GM18519 (cell line): ENCODE measurements at regions not wholly inside any gene's neighbourhood (a gene's known extent, or its start where the extent isn't known, plus 50 kb on each side); places are given as distances from the start of the nearest gene placed in this dataset.
"Not testable (repeated sequence)": the region's sequence is repeated elsewhere in the genome, so short reads cannot be mapped to it uniquely, and the experiment has no call there.

Experiments used
- ATAC-seq: cut with Tn5 transposase; IDR thresholded peaks from one replicate; pipeline ENCODE4 v1.9.1; 2021; ENCODE audit warnings: mild to moderate bottlenecking, moderate library complexity; ENCODE audit not compliant: unreplicated experiment, low FRiP score

DNA sequence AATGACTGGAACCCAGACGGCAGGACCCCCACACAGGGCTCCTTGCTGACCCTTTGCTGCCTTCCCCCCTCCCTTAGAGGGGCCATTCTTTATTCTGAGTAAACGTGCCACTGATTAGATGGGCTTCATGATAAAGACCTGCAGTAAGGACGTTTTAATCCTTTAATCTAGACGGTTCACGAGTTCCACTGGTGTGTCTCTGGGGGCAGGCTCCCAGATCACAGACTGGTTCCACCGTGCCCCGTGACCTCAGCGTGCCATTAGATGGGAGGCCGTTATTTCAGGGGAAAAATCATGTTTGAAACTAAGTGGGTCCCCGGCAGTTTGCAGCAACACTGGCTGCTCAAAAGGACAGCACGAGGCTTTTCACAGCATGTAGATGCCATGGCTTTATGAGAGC is 246.9 kb upstream of the PLGLB2 start:
- not testable (repeated sequence) for ATAC-seq

DNA sequence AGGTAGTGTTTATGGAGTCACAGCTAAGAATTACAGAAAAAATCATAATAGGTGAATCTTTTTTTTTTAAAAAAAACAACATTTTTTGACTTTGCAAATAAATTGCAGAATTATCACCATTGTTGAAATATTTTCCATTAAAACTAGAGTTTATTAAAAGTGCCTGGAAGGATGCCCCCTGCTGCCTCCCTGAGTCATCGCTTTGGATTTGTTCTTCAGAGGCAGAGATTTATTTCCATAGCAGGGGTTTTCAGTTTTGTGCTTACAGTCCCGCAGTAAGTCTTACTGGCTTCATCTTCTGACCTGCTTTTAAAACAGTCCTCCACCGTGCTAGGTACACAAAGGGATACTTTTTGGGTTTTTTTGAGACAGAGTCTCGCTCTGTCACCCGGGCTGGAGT is 244.9 kb upstream of the PLGLB2 start:
- not testable (repeated sequence) for ATAC-seq

DNA sequence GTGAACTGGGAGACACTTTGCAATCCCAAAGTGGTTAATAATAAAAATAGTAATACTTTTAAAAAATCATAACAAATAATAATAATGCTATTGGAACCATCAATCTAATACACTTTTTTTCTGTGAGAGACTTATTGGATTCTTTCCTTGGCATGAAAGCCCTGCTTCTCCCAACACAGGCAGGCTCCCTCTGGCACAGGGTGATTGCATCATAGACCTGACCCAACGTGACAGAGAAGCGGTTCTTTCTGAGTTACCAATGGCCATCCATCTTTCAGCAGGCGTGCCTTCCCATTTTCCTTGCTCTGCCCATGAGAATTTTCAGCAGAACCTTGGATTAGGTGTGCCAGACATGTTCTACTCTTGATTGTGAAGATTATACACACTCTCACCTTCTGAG is 242.6 kb upstream of the PLGLB2 start:
- not testable (repeated sequence) for ATAC-seq

DNA sequence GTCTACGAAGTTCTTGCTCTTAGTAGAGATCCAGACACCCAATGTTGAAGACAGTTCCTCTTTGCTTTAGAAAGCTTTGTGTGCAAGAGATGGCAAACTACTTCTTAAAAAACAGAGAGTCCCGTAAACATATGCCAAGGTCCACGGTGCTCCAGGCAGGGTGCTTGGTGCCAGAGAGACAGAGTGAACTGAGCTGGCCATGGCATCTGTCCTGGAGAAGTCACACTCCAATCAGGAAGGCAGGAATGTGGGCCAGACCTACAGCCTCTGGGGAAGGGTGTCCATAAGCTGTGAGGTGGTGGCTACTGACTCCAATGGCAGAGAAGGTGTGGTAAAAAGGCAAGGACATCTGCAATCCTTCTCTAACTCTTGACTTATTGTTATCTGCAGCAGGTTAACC is 242.0 kb upstream of the PLGLB2 start:
- ATAC-seq, result not testable (repeated sequence)

DNA sequence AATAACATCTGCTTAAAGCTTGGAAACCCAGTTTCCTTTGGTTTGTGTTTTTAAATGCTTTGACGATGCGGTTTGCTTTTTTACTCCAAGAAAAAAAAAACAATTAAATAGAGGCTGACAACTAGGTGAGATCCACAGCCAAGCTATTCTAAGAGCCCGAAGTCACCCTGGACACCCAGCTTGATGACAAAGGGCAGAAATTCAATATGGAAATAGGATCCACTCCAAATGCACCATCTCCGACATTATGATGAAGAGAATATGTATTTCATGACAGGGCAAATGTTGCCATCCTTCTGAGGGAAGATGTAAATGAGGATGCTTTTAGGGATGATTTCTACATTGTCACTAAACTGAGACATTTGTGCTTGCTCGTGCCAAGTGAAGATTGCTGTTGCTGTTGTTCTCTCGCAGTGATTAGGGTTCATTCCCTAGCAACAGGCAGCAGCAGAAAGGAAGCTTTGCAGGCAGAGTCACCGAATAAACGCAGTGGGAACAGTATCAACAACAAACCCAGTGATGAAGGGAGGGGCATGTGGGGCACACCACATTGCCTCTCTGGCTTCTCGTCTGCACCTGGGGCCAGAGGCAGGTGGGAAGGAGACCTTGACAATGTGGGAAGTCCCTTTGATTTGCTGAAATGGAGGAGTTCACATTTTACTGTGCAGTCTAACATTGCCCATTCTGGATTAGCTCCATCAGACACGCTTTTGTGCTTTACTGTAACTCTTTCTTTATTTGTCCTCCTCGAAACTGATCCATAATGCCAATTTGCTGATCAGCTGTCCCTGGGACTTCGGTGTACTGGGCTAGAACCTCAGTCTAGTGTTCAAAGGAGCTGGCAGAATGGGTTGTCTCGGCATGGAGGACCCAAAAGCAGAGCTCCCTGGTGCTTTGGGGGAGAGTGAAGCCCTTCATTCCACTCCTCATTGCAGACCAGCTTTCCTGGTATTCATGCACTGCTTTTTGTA is 240.2 kb upstream of the PLGLB2 start:
- not testable (repeated sequence) for ATAC-seq

DNA sequence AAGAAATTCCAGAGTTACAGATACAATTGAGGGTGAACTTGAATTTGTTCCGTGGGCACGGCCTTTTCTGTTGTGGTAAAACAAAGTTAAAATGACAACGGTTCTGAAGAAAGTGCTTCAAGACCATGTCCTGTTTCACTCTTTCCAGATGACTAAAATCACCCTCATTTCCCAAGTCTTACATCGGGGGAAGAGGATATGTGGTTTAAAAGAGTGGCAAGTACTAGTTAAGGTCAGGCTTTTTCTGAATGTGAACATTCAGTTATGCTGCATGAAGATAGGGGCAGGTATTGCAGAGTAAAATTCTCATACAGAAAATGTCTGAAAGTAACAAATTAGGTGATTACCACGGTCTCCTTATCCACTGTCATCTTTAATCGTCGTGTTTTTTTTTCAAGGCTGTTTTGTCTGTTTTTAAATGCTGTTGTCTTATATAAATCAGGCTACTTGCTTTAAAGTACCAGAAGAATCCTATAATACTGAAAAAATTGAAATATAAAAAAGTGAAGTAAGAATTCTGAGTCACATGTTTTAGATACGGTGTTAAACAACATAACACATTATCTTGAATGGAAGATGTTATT is 236.6 kb upstream of the PLGLB2 start:
- ATAC-seq, result not testable (repeated sequence)

DNA sequence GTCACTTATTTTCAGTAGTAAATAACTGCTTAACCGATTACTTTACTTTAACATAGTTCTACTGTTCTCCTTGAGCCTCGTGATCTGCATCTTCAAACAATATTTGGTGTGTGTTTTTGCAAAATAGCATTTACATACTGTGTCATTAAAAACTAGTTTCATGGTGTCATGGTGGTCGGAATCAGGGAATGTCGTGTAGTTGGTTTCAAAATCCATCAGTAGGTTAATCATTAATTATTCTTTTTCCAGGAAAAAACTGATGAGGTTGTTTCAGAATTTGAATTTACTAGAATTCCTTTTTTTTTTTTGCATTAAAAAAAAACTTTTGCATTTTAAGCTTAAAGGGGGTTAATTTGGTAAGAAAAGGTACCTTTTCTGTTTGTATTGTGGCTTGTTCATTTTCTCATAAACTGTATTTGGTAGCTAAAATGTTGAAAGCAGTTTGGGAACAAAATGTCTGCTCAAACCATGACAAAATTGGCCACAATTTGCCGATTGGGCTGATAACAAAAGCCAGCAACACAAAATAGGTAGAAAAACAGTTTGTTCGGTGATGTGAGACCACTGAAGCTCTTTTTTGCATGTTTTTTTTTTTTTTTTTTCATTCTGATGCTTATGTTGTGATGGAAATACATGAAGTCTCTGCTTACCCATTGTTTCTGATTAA is 234.9 kb upstream of the PLGLB2 start:
- not testable (repeated sequence) for ATAC-seq

DNA sequence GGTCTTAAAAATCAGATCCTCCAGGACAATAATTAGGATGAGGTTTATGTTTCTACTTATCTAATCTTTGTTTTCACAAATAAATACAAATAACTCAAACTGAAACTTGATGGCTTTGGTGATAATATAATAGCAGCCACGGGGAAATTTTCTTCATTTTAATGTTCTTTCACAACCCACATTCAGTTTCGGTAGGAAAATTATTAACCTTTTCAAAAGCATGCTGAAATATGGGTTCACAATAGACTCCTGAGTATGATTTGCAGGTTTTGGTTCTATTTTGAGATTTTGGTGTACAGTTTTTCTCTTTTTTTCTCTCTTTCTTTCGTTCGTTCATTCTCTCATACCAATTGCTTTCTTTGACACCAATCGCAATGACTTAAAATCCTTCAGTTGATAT is 233.9 kb upstream of the PLGLB2 start:
- not testable (repeated sequence) for ATAC-seq

DNA sequence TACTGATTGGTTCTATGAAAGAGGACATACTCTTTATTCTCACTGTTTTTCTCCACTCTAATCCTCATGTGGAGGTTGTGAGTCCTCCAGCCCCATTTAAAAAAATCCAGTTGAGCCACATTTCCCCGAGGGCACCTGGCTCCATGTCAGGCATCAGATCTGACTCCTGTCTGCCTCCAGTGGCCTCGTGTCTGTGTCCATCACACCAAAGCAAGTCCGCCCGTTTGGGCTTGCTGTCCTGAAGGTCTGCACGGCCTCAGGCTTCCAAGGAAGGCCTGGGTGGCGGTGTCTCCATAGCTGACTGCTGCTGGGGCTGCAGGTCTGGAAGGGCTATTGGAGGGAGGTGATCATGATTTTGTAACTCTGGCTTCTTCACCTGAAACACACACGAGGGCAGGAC is 233.4 kb upstream of the PLGLB2 start:
- not testable (repeated sequence) for ATAC-seq

DNA sequence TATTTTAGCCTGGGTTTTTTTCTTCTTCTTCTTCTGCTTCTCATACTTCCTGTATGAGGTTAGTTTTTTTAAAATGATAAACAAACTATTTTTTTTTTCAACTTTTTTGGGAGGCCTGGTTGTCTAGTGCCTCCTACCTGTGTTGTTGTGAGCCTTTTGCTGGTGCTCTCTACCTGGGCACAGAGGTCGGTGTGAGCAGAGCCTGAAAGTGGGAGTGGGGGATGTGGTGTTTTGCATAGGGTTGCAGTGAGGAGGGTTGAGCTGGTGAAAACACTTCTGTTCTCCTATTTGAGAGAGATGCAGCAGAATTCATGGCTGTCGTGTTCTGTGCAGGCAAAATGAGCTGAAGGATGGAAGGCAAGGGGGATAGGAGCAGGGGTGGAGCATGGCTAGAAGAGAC is 232.7 kb upstream of the PLGLB2 start:
- not testable (repeated sequence) for ATAC-seq

DNA sequence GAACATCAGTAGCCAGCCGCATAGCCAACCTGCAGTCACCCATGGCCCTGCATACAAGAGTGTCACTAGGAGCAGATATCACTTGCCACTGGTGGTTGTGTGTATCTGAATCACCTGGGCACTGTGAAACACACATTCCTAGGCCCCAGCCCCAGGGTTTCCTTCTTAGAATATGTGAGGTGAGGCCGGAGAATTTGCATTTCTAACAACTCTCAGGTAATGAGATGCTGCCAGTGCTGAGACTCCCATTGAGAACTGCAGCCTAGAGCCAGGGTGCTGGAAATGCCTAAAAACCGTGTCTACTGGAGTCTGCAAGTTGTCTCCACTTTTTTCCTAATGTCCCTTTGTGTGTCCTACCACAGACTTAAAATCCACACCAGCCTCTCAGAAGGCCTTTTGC is 232.0 kb upstream of the PLGLB2 start:
- ATAC-seq, result not testable (repeated sequence)

DNA sequence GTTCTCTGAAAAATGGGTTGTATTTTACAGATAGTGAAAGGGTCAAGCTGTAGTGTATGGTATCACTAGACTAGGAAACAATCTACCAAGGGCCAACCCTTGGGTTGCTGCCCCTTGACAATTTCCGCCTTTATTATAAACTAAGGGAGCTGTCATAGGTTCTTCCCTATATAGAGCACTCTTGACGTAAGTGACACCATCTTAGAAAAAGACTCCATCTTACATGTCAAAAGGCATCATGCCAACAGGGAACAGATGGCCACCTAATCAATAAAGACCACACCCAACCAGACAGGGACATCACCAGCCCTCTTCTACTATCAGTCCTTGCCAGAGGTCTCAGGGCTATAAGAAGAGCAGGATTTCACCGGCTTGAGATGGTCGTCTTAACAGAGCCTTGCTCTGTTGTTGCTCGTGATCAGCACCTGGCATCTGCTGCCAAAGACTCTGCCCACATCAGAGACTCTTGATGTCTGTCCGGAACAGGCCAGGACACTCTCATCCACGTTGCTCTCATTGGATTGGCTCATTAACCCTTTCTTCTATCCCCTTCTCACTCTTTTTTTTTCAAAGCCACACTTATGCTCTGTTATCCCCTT is 231.4 kb upstream of the PLGLB2 start:
- ATAC-seq, result not testable (repeated sequence)

DNA sequence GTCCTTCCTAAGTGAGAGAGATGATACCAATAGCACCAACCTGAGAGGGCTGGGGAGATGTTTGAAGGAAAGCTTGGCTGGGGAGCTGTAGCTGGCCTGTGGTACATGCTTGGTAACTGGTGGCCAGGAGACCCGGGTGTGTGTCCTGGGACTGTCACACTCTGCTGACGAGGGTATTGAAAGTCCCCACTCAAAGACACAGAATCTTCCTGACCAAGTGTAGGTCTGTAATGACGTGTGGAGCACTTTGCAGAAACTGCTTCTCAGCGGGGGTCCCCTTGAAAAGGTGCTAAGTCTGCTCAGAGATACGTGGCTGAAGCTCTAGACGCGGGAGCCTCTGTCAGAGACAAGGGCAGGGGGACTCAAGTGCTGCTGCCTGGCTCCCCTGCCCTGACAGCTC is 230.4 kb upstream of the PLGLB2 start:
- ATAC-seq, result not testable (repeated sequence)

DNA sequence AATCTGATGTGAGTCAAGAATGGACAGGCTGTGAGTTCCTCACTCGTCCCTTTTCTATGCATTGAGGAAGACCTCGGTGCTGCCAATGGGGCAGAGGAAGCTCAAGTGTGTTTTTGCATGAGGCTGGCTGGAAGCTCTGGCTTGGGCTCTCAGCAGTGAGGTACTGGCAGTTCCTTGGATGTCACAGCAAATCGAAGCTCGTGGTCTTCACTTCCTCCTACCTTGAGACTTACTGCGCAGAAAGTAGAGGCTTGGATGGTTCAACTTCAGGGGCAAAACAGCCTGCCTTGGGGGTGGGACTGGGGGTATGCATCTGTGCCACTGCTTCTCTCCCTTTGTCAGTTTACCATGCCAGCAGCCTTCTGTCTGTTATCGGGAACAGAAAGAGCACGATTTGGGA is 229.8 kb upstream of the PLGLB2 start:
- not testable (repeated sequence) for ATAC-seq

DNA sequence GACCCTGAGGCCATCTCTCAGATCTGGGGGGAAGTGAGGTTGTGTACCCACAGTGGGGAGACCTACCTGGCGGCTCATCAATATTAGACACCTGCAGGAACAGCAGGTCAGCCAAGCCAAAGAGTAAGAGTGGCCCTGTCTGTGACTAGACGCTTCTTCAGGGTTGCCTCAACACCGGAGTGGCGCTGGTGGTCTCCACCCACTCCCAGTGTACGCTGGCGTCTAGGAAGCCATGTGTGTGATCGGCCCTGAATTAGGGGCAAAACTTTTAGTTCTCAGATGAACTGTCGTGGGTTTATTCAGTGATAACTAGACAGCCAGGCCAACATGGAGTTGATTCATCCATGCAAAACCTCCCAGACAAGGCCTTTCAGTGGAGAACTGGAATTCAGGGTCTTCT is 229.3 kb upstream of the PLGLB2 start:
- not testable (repeated sequence) for ATAC-seq

DNA sequence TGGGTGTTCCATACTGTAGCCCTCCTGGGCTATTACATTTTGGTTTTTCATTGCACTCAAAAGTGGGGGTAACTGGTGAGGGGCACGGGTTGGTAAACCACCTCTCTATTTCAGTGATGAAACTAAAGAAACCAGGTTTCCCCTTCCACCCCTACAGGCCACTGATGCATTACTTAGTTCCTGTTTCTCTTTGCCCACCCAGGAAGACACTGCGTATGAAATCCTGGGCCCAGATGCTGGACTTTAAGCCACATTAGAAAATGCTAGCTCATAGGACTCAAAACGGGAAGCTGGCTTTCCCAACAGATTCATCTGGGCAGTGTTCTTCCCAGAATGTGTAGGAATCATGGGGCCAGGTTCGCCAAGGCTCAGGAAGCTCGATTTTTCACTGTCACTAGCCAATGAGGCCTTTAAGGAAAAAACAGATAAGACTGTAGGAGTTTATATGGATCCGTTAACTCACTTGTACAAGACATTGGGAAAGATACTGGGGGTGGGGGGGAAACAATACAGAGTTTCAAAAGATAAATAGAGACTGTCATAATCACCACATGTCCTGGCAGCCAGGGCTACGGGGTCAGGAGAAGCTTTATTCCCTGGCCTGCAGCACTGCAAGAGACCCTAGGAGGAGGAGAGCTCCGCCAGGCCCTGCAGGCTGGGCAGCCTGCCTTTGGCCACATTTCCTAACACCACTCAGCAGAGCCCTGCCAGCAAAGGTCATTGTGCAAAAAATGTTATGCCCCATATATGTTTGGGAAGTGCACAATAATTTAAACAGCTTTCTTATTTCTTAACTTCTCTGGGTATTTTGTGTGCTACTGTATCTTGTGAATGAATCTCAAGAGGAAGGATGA is 228.5 kb upstream of the PLGLB2 start:
- ATAC-seq, result not testable (repeated sequence)

DNA sequence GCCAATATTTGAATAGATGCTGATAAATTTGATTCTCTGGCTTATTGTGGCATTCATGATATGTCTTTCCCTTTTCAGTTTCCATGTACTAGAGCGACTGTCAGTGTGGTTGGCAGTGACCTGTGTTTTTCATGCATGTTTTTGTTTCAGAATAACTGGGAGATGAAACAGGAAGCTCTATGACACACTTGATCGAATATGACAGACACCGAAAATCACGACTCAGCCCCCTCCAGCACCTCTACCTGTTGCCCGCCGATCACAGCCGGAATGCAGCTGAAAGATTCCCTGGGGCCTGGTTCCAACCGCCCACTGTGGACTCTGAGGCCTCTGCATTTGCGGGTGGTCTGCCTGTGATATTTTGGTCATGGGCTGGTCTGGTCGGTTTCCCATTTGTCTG is 226.8 kb upstream of the PLGLB2 start:
- ATAC-seq, result not testable (repeated sequence)

DNA sequence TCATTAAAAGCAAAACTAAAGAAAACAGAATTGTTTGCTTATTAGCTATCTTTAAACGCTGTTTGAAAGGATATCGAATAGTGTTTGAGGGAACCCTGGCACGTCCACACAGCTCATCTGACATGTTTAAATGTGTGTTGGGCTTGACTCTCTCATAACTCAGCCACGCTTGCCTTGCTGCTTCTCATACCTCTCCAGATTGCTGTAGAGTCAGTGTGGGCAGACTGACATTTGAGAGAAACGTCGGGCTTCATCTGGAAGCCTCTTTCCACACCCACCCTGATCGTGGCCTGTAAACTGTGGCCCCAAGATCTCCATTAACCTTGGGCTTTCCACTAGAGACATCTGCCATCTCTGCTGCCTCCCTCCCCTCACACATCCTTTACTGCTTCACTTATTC is 226.4 kb upstream of the PLGLB2 start:
- ATAC-seq, result not testable (repeated sequence)

DNA sequence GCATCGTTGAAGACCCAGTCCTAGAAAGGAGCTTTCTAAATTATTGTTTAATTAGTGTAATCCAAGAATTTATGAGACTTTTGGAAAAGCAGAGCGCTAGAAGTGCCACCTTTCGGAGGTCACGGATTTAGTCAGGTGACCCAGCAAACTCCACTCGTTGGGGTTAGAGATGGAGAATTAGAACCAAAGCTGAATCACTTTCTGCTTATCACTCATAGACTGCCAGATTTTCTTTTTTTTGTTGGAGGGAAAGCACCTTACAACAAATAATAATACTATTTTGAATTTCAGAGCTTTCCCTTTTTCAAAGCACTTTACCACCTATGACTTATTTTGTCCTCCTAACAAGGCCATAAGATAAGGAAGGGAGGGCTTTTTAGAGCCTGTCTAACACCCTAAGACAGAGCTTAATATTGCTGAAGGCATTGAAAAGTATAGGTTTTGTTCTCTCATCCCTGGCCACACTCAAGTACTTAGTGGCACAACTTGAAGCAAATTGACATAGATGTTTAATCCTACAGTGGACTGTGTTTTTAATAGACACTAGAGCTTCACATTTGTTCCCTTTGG is 223.2 kb upstream of the PLGLB2 start:
- not testable (repeated sequence) for ATAC-seq
